OCI-LY3 (cell line): ENCODE measurements at regions not wholly inside any gene's neighbourhood (a gene's known extent, or its start where the extent isn't known, plus 50 kb on each side); places are given as distances from the start of the nearest gene placed in this dataset.

Source experiments
- H2AFZ ChIP-seq: fragments of 200-600, 300-600 bp; shearing (Covaris generic); 2 replicates; pipeline ENCODE4 v1.6.0; 2014; ENCODE audit warnings: antibody characterized with exemption, low read depth, low read length
- H3K27ac ChIP-seq: fragments of 200-600, 300-600 bp; sonication (generic); 2 replicates; pipeline ENCODE4 v1.5.1; 2014; ENCODE audit warnings: mild to moderate bottlenecking, low read length, moderate library complexity, mixed read lengths
- H3K27me3 ChIP-seq: fragments of 200-600, 300-600 bp; sonication (generic); 2 replicates; pipeline ENCODE4 v1.6.1; 2014; ENCODE audit warnings: low read depth, low read length, mixed read lengths
- H3K36me3 ChIP-seq: fragments of 200-600, 300-600 bp; sonication (generic); replicated peaks from 2 replicates; pipeline ENCODE3; 2014; ENCODE audit warnings: low read depth, low read length, mixed read lengths
- H3K4me1 ChIP-seq: fragments of 300-600, 200-600 bp; sonication (generic); 2 replicates; pipeline ENCODE4 v1.6.1; 2014; ENCODE audit warnings: low read length, mixed read lengths
- H3K4me2 ChIP-seq: fragments of 200-600, 300-600 bp; sonication (generic); 2 replicates; pipeline ENCODE4 v1.6.1; 2014; ENCODE audit warnings: low read length, mixed read lengths
- H3K4me3 ChIP-seq: fragments of 300-600, 200-600 bp; sonication (generic); 2 replicates; pipeline ENCODE4 v1.5.1; 2014; ENCODE audit warnings: antibody characterized with exemption, mild to moderate bottlenecking, low read length, moderate library complexity
- H3K79me2 ChIP-seq: fragments of 300-600, 200-600 bp; shearing (Covaris generic); 2 replicates; pipeline ENCODE4 v1.6.1; 2014; ENCODE audit warnings: mild to moderate bottlenecking, low read length, mixed read lengths
- H3K9ac ChIP-seq: fragments of 300-600, 200-600 bp; shearing (Covaris generic); 2 replicates; pipeline ENCODE4 v1.6.0; 2014; ENCODE audit warnings: mild to moderate bottlenecking, low read length, moderate library complexity
- H3K9me3 ChIP-seq: fragments of 200-600, 300-600 bp; shearing (Covaris generic); 2 replicates; pipeline ENCODE4 v1.6.1; 2014; ENCODE audit warnings: low read length, mixed read lengths; ENCODE audit not compliant: insufficient read depth
- H4K20me1 ChIP-seq: fragments of 200-600, 300-600 bp; sonication (generic); 2 replicates; pipeline ENCODE4 v1.6.1; 2016; ENCODE audit warnings: low read length, mixed read lengths; ENCODE audit not compliant: insufficient read depth
- CTCF ChIP-seq: fragments of 200-600, 300-600 bp; sonication (generic); IDR thresholded peaks from 2 replicates; pipeline ENCODE4 v1.5.1; 2014; ENCODE audit warnings: antibody characterized with exemption, low read length, low read depth
- EZH2phosphoT487 ChIP-seq: fragments of 200-600 bp; shearing (Covaris generic); IDR thresholded peaks from 2 replicates; pipeline ENCODE4 v1.6.1; 2018; ENCODE audit warnings: antibody characterized with exemption, mixed run types, low read depth

DNA sequence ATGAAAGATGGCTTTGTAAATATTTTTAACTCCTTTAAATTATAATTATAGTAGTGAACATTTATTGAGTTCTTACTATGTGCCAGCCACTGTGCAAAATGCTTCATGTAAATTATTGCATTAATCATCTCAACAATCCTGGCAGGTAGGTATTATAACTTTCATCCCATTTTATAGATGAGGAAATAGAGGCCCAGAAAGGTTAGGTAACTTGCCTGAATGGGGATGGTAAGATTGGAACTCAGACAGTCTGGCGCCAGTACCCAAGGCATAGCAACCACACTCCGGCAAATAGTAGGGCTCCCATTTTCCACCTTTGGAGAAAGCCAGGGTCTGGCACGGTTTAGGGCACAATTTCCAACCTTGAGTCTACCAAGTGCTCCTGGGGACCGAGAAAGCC lies 129.8 kb downstream of the VEGFA start:
- TF ChIP-seq CTCF, result no peak
- TF ChIP-seq EZH2phosphoT487, result no peak
- Histone ChIP-seq H4K20me1 (no peaks in the 10 kb centered on the region), H3K4me1 (no peaks in the 10 kb centered on the region; the same call in 1 of the 2 replicates), H2AFZ (no peak overlapping the region), H3K36me3 (no peaks in the 10 kb centered on the region), H3K27ac (no peak overlapping the region), H3K4me2 (no peak overlapping the region), H3K9me3 (no peaks in the 10 kb centered on the region), H3K27me3 (peaks cover 9% of the 10 kb centered on the region), H3K79me2 (no peaks in the 10 kb centered on the region), H3K4me3 (no peak overlapping the region), H3K9ac (no peak overlapping the region)

DNA sequence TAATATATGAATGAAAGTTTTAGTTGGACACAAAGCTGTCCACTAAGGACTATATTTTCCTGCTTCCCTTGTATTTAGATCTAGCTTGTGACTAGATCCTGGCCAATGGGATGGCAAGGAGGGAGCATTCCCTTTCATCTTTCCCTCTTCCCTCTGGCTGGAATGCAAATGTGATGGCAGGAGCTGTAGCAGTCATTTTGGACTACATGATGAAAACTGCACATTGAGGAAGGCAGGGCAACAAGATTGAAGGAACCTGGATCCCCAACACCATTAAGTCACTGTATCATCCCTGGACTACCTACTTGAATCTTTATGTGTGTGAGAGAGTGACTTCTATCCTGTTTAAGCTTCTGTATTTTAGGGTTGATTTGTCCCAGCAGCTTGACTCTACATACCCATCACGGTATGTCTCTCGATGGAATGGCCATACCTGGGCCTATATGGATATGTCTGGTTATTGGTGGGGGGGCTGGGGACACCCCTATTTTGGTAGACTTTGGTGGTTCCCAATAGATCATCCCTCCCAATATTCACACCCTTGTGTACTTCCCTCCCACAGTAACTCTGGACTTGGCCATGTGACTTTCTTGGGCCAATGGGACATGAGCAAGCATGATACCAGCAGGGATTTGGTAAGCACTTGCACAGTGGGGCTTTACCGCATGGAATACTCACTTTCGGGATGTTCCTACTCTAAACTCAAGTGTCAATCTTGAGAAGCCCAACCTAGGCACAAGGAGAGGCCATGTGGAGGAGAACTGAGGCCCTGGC lies 128.5 kb downstream of the VEGFA start:
- no peaks in the 10 kb centered on the region for H4K20me1 ChIP-seq
- H3K36me3 ChIP-seq, result no peaks in the 10 kb centered on the region
- no peak for TF ChIP-seq EZH2phosphoT487
- no peak for TF ChIP-seq CTCF
- H3K4me3 ChIP-seq, result no peak overlapping the region
- H3K27me3 ChIP-seq, result peaks cover 9% of the 10 kb centered on the region
- H3K4me2 ChIP-seq, result no peak overlapping the region
- H3K4me1 ChIP-seq, result no peaks in the 10 kb centered on the region; the same call in 1 of the 2 replicates
- no peak overlapping the region for H2AFZ ChIP-seq
- no peaks in the 10 kb centered on the region for H3K79me2 ChIP-seq
- H3K27ac ChIP-seq, result no peak overlapping the region
- no peak overlapping the region for H3K9ac ChIP-seq
- H3K9me3 ChIP-seq, result no peaks in the 10 kb centered on the region

DNA sequence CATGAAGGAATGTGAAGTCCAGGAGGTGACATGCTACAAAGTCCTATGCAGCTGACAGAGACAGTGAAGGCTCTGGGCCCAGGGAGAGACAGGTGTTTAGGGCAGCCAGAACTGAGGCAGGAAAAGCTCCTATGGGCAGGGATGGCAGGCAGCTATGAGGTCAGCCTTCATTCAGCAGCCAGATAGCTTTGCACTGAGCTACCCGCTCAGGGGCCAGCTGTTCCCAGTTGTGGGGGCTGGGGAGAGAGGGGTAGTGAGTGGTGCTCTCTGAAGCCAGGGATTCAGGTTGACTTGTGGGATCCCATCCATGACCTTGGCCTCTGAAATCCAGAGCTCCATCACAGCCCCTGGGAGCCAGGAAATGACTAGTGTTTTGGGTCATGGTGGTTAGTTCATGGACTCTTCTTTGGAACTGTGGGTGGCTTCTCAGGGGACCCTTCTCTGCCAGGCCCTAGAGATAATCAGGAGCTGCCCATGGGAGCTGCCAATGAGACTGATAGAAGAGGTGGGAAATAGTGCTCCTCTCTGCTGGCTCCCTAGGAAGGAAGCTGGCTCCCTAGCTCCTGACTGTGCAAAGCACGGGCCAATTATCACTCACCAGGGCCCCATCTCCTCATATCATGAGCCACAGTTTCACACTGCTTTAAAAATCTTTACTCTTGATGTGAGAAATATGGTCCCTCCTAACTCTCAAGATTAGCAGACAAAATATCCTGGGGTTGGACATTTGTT lies 127.7 kb downstream of the VEGFA start:
- no peaks in the 10 kb centered on the region for H3K79me2 ChIP-seq
- H3K27me3 ChIP-seq, result peaks cover 9% of the 10 kb centered on the region
- H3K36me3 ChIP-seq, result no peaks in the 10 kb centered on the region
- no peak overlapping the region for H3K27ac ChIP-seq
- no peaks in the 10 kb centered on the region for H4K20me1 ChIP-seq
- no peak overlapping the region for H3K4me3 ChIP-seq
- no peaks in the 10 kb centered on the region; the same call in 1 of the 2 replicates for H3K4me1 ChIP-seq
- H3K4me2 ChIP-seq, result no peak overlapping the region
- no peak for TF ChIP-seq EZH2phosphoT487
- TF ChIP-seq CTCF, result no peak
- H3K9me3 ChIP-seq, result no peaks in the 10 kb centered on the region
- H2AFZ ChIP-seq, result no peak overlapping the region
- no peak overlapping the region for H3K9ac ChIP-seq
